Endodermal cell (in vitro differentiated cells): ENCODE measurements at regions not wholly inside any gene's neighbourhood (a gene's known extent, or its start where the extent isn't known, plus 50 kb on each side); places are given as distances from the start of the nearest gene placed in this dataset.

Experiments used
- DNase-seq: peaks from one replicate; pipeline ENCODE4 v3.0.0-alpha.2; 2017
- H3K27ac ChIP-seq: 2 replicates; pipeline ENCODE4 v1.5.1; 2013; ENCODE audit warnings: mild to moderate bottlenecking, low read depth, low read length, moderate library complexity
- H3K27me3 ChIP-seq: 2 replicates; pipeline ENCODE4 v1.6.1; 2013; ENCODE audit warnings: mild to moderate bottlenecking, low read length, moderate library complexity; ENCODE audit not compliant: insufficient read depth, control insufficient read depth, poor library complexity, severe bottlenecking
- H3K36me3 ChIP-seq: 2 replicates; pipeline ENCODE4 v1.7.0; 2013; ENCODE audit warnings: mild to moderate bottlenecking, low read length, moderate library complexity; ENCODE audit not compliant: control insufficient read depth, insufficient read depth
- H3K4me1 ChIP-seq: one replicate; pipeline ENCODE4 v1.7.0; 2013; ENCODE audit warnings: low read length; ENCODE audit not compliant: control insufficient read depth, insufficient read depth
- H3K4me3 ChIP-seq: 2 replicates; pipeline ENCODE4 v1.5.1; 2013; ENCODE audit warnings: mild to moderate bottlenecking, low read length, moderate library complexity
- H3K9ac ChIP-seq: 2 replicates; pipeline ENCODE4 v1.6.1; 2013; ENCODE audit warnings: mild to moderate bottlenecking, low read length, moderate library complexity; ENCODE audit not compliant: poor library complexity, severe bottlenecking; ENCODE audit errors: extremely low read depth
- H3K9me3 ChIP-seq: 2 replicates; pipeline ENCODE4 v1.6.1; 2013; ENCODE audit warnings: mild to moderate bottlenecking, low read length, moderate library complexity; ENCODE audit not compliant: control insufficient read depth
- H3K27ac Mint-ChIP-seq: 2 replicates; pipeline ENCODE4 v1.8.0; 2020; ENCODE audit warnings: mixed read lengths
- H3K27me3 Mint-ChIP-seq: 2 replicates; pipeline ENCODE4 v1.8.0; 2021; ENCODE audit warnings: mild to moderate bottlenecking, mixed read lengths; ENCODE audit not compliant: insufficient read depth
- H3K36me3 Mint-ChIP-seq: 2 replicates; pipeline ENCODE4 v1.8.0; 2020; ENCODE audit warnings: low read depth, mixed read lengths
- H3K4me1 Mint-ChIP-seq: 2 replicates; pipeline ENCODE4 v1.8.0; 2020; ENCODE audit warnings: mixed read lengths
- H3K4me3 Mint-ChIP-seq: 2 replicates; pipeline ENCODE4 v1.8.0; 2020; ENCODE audit warnings: mild to moderate bottlenecking, moderate library complexity, mixed read lengths
- H3K9me3 Mint-ChIP-seq: 2 replicates; pipeline ENCODE4 v1.8.0; 2020; ENCODE audit warnings: mild to moderate bottlenecking, mixed read lengths
- CTCF ChIP-seq: fragments of 200-600 bp; sonication (generic); conservative IDR thresholded peaks from 2 replicates; pipeline ENCODE4 v1.5.0; 2021; ENCODE audit warnings: antibody characterized with exemption, mild to moderate bottlenecking
- WGBS, 2 experiments: methylation state at CpG; one replicate each; pipeline versions ENCODE4 v1.1.5 to v1.1.7; 2013; ENCODE audit warnings: missing lambda C conversion rate in 2 of 2, mixed read lengths in 1 of 2; ENCODE audit not compliant: insufficient coverage in 1 of 2, insufficient read length in 1 of 2; 5-methylcytosine and 5-hydroxymethylcytosine counted together

GRCh38 chr4:136823020-136823419, 709.3 kb downstream of the PCDH18 start:
- Histone ChIP-seq H3K9ac (no peak overlapping the region), H3K4me3 (no peak overlapping the region), H3K27ac (no peak overlapping the region), H3K4me1 (no peaks in the 10 kb centered on the region), H3K27me3 (no peaks in the 10 kb centered on the region), H3K36me3 (no peaks in the 10 kb centered on the region), H3K9me3 (no peaks in the 10 kb centered on the region)
- Mint-ChIP-seq H3K4me3 (no peak overlapping the region), H3K36me3 (no peaks in the 10 kb centered on the region), H3K9me3 (no peaks in the 10 kb centered on the region), H3K27me3 (no peaks in the 10 kb centered on the region), H3K27ac (no peak overlapping the region), H3K4me1 (no peaks in the 10 kb centered on the region)
- TF ChIP-seq CTCF = no peak
- no peak for DNase-seq
- WGBS, 2 experiments = 95 to 100% methylated on average over 3 to 8 of the region's 8 CpGs

DNA sequence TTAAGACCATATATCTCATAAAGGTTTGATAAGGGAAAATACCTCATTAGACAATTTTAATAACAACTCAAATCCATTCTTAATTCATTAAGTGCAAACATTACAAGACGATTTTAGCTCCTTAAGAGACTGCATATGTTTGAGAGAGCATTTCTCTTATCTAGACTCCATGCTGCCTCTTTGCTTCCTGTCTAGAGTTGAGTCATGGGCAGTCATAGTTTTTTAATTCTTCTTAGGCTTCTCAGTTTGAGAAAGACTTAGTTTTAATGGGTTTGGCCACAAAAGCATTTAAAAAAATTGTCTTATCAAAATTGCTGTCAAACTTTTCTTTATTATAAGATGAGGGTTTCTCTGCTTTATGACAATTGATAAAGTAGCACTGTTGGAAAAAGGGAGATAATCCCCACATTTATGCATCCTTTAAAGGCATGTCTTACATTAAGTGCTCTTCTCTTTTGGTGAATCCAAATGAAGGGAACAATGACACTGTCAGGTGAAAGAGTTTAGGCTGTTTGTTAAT, 713.4 kb downstream of the PCDH18 start:
- WGBS, 2 experiments = 67 to 70% methylated on average over 1 of the region's 1 CpG
- Mint-ChIP-seq H3K36me3 (no peaks in the 10 kb centered on the region), H3K9me3 (no peaks in the 10 kb centered on the region), H3K27me3 (no peaks in the 10 kb centered on the region), H3K27ac (no peak overlapping the region), H3K4me3 (no peak overlapping the region), H3K4me1 (no peaks in the 10 kb centered on the region)
- Histone ChIP-seq H3K4me3 (no peak overlapping the region), H3K27ac (no peak overlapping the region), H3K9ac (no peak overlapping the region), H3K4me1 (no peaks in the 10 kb centered on the region), H3K9me3 (no peaks in the 10 kb centered on the region), H3K36me3 (no peaks in the 10 kb centered on the region), H3K27me3 (no peaks in the 10 kb centered on the region)
- DNase-seq = no peak
- no peak for TF ChIP-seq CTCF

- Histone ChIP-seq H3K36me3 (no peaks in the 10 kb centered on the region), H3K4me3 (no peak overlapping the region), H3K4me1 (no peaks in the 10 kb centered on the region), H3K9ac (no peak overlapping the region), H3K9me3 (no peaks in the 10 kb centered on the region), H3K27ac (no peak overlapping the region), H3K27me3 (no peaks in the 10 kb centered on the region)
- no peak for TF ChIP-seq CTCF
- Mint-ChIP-seq H3K4me1 (no peaks in the 10 kb centered on the region), H3K27me3 (no peaks in the 10 kb centered on the region), H3K9me3 (peaks cover 11% of the 10 kb centered on the region), H3K27ac (no peak overlapping the region), H3K4me3 (no peak overlapping the region), H3K36me3 (no peaks in the 10 kb centered on the region)
- no peak for DNase-seq
- WGBS, 2 experiments = 93 to 96% methylated on average over 3 to 42 of the region's 42 CpGs
Measured at GRCh38 chr4:136812100-136812880, 720.0 kb downstream of the PCDH18 start.
